ENCODE measurements at regions not wholly inside any gene's neighbourhood (a gene's known extent, or its start where the extent isn't known, plus 50 kb on each side); places are given as distances from the start of the nearest gene placed in this dataset.

DNA sequence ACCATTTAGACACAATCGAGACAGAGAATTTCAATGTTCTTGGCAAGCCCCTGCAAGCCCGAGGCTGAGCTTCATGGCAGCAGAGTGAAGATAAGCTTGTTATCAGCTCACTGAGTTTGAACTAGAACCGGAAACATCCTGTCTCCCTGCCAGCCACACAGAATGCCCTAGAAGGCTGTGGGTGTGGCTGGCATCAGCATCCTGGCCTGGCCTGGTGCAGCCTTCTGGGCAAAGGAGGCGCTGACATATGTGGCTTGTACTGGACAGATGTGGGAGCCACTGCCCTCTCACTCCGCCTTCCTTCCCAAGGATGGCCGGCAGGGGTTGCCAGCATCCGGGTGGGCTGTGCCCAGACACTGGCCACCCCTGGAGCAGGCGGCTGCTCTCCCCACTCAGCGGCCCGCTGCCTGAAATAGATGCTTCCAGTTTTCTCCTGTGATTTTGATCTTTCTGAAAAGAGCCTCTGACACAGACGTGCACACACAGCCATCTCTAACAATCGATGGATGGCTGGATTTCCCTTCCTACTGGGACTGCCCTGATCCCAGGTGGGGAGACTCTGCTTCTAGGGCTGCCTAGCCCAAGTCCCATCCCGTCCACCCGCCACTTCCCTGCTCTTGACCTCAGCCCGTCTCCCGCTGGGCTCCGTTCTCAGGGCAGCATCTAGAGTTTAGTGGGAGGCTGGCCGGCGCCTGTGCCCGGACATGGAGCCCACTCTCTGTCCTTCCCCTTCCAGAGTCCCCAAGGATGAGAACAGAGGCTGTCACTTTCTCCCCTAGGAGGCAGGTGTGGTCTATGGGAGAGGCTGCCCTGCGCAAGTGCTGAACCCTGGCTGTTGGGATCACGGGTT lies 149.7 kb downstream of the CTTN start:
- Histone ChIP-seq H3K4me3 (ENCODE audit: low read length) (no peak overlapping the region), H3K27ac (ENCODE audit: low read length) (no peak overlapping the region), H3K27me3 (ENCODE audit: control insufficient read depth, insufficient read depth, low read length) (no peaks in the 10 kb centered on the region), H3K9me3 (ENCODE audit: control insufficient read depth, insufficient read depth, low read length) (no peaks in the 10 kb centered on the region), H3K36me3 (ENCODE audit: control insufficient read depth, insufficient read depth, low read length) (no peaks in the 10 kb centered on the region), H3K4me1 (ENCODE audit: control insufficient read depth, insufficient read depth, low read length) (no peaks in the 10 kb centered on the region)
- Mint-ChIP-seq H3K9me3 (no peaks in the 10 kb centered on the region), H3K4me1 (no peaks in the 10 kb centered on the region), H3K36me3 (no peaks in the 10 kb centered on the region), H3K27ac (no peak overlapping the region), H3K27me3 (ENCODE audit: low read depth in 2 of 2) (no peaks in the 10 kb centered on the region), H3K4me3 (no peak overlapping the region)
- no peak for DNase-seq
- intact Hi-C loops (cut with micrococcal nuclease), result no loop called here
- TF ChIP-seq, protein P1, sequence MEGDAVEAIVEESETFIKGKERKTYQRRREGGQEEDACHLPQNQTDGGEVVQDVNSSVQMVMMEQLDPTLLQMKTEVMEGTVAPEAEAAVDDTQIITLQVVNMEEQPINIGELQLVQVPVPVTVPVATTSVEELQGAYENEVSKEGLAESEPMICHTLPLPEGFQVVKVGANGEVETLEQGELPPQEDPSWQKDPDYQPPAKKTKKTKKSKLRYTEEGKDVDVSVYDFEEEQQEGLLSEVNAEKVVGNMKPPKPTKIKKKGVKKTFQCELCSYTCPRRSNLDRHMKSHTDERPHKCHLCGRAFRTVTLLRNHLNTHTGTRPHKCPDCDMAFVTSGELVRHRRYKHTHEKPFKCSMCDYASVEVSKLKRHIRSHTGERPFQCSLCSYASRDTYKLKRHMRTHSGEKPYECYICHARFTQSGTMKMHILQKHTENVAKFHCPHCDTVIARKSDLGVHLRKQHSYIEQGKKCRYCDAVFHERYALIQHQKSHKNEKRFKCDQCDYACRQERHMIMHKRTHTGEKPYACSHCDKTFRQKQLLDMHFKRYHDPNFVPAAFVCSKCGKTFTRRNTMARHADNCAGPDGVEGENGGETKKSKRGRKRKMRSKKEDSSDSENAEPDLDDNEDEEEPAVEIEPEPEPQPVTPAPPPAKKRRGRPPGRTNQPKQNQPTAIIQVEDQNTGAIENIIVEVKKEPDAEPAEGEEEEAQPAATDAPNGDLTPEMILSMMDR (IDR thresholded peaks at IDR 0.05), result no peak
- 84% methylated on average over 20 of the region's 22 CpGs for WGBS (ENCODE audit: insufficient coverage)
- ATAC-seq, result no peak

- TF ChIP-seq, protein P1 (IDR thresholded peaks at IDR 0.05), result no peak
- intact Hi-C loops (cut with micrococcal nuclease), result no loop called here
- 92% methylated on average over 15 of the region's 15 CpGs for WGBS (ENCODE audit: insufficient coverage)
- DNase-seq (no peak), ATAC-seq (no peak)
- no peak overlapping the region for H3K27ac ChIP-seq (ENCODE audit: low read length)
- no peaks in the 10 kb centered on the region for H3K9me3 ChIP-seq (ENCODE audit: control insufficient read depth, insufficient read depth, low read length)
- Mint-ChIP-seq H3K36me3 (no peaks in the 10 kb centered on the region), H3K4me1 (no peaks in the 10 kb centered on the region), H3K27me3 (ENCODE audit: low read depth in 2 of 2) (no peaks in the 10 kb centered on the region), H3K4me3 (no peak overlapping the region), H3K27ac (no peak overlapping the region), H3K9me3 (no peaks in the 10 kb centered on the region)
- no peaks in the 10 kb centered on the region for H3K36me3 ChIP-seq (ENCODE audit: control insufficient read depth, insufficient read depth, low read length)
- H3K4me3 ChIP-seq (ENCODE audit: low read length), result no peak overlapping the region
- H3K27me3 ChIP-seq (ENCODE audit: control insufficient read depth, insufficient read depth, low read length), result no peaks in the 10 kb centered on the region
- H3K4me1 ChIP-seq (ENCODE audit: control insufficient read depth, insufficient read depth, low read length), result no peaks in the 10 kb centered on the region
Measured at GRCh38 chr11:70548976-70549375, 150.6 kb downstream of the CTTN start.

DNA sequence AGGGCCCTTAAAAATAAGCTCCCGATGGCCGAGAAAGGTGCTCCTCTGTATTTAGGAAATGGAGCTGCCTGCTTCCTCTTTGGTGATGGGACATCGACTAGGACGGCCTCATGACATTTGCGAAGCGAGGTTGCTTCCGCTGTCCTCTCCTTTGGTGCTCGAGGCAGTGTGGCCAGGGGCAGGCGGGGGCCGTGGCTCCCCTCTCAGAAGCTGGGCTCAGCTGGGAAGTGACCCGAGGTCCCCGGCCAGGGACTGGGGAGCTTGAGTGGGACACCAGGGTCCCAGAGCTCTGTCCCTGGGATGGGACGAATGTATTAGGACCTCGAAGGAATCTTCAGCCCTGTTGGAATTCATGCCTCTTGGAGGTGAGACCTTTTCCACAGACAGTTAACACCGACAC lies 151.1 kb downstream of the CTTN start:
- Mint-ChIP-seq H3K9me3 (no peaks in the 10 kb centered on the region), H3K27ac (no peak overlapping the region), H3K27me3 (ENCODE audit: low read depth in 2 of 2) (no peaks in the 10 kb centered on the region), H3K4me3 (no peak overlapping the region), H3K36me3 (no peaks in the 10 kb centered on the region), H3K4me1 (no peaks in the 10 kb centered on the region)
- Histone ChIP-seq H3K4me3 (ENCODE audit: low read length) (no peak overlapping the region), H3K4me1 (ENCODE audit: control insufficient read depth, insufficient read depth, low read length) (no peaks in the 10 kb centered on the region), H3K27me3 (ENCODE audit: control insufficient read depth, insufficient read depth, low read length) (no peaks in the 10 kb centered on the region), H3K36me3 (ENCODE audit: control insufficient read depth, insufficient read depth, low read length) (no peaks in the 10 kb centered on the region), H3K9me3 (ENCODE audit: control insufficient read depth, insufficient read depth, low read length) (no peaks in the 10 kb centered on the region), H3K27ac (ENCODE audit: low read length) (no peak overlapping the region)
- intact Hi-C loops (cut with micrococcal nuclease), result no loop called here
- 80% methylated on average over 15 of the region's 15 CpGs for WGBS (ENCODE audit: insufficient coverage)
- TF ChIP-seq, protein P1 (IDR thresholded peaks at IDR 0.05), result no peak
- ATAC-seq (no peak), DNase-seq (no peak)

- Mint-ChIP-seq H3K4me3 (no peak overlapping the region), H3K36me3 (no peaks in the 10 kb centered on the region), H3K4me1 (no peaks in the 10 kb centered on the region), H3K27ac (no peak overlapping the region), H3K9me3 (no peaks in the 10 kb centered on the region), H3K27me3 (ENCODE audit: low read depth in 2 of 2) (no peaks in the 10 kb centered on the region)
- Histone ChIP-seq H3K27me3 (ENCODE audit: control insufficient read depth, insufficient read depth, low read length) (no peaks in the 10 kb centered on the region), H3K36me3 (ENCODE audit: control insufficient read depth, insufficient read depth, low read length) (no peaks in the 10 kb centered on the region), H3K27ac (ENCODE audit: low read length) (no peak overlapping the region), H3K9me3 (ENCODE audit: control insufficient read depth, insufficient read depth, low read length) (no peaks in the 10 kb centered on the region), H3K4me3 (ENCODE audit: low read length) (no peak overlapping the region), H3K4me1 (ENCODE audit: control insufficient read depth, insufficient read depth, low read length) (no peaks in the 10 kb centered on the region)
- WGBS (ENCODE audit: insufficient coverage), result 93% methylated on average over 11 of the region's 11 CpGs
- TF ChIP-seq, protein P1 (IDR thresholded peaks at IDR 0.05), result no peak
- no peak for DNase-seq
- intact Hi-C loops (cut with micrococcal nuclease), result no loop called here
- no peak for ATAC-seq
Measured at GRCh38 chr11:70549796-70550195, 151.5 kb downstream of the CTTN start.
